Neutrophil (primary cell): ENCODE measurements at regions not wholly inside any gene's neighbourhood (a gene's known extent, or its start where the extent isn't known, plus 50 kb on each side); places are given as distances from the start of the nearest gene placed in this dataset.
"Not testable (repeated sequence)": the region's sequence is repeated elsewhere in the genome, so short reads cannot be mapped to it uniquely, and the experiment has no call there.

Experiments used
- H3K27ac ChIP-seq: fragments of 200-600 bp; sonication (generic); 2 replicates; pipeline ENCODE4 v1.5.1; 2016; ENCODE audit warnings: mild to moderate bottlenecking, moderate library complexity
- H3K27me3 ChIP-seq: fragments of 200-600 bp; sonication (generic); 2 replicates; pipeline ENCODE4 v1.6.0; 2016; ENCODE audit warnings: mild to moderate bottlenecking
- H3K36me3 ChIP-seq: fragments of 200-600 bp; sonication (generic); 2 replicates; pipeline ENCODE4 v1.5.1; 2017
- H3K4me1 ChIP-seq, 2 experiments: fragments of 200-600 bp in 1 of 2; sonication (generic) in 1 of 2; 1 replicate in 1 of 2; 2 replicates in 1 of 2; pipeline versions ENCODE4 v1.5.1 to v1.6.1; 2013 to 2016; ENCODE audit warnings: low read depth in 1 of 2, low read length in 1 of 2, mild to moderate bottlenecking in 1 of 2, moderate library complexity in 1 of 2; ENCODE audit not compliant: control insufficient read depth in 1 of 2, insufficient read depth in 1 of 2
- H3K4me3 ChIP-seq, 2 experiments: fragments of 200-600 bp in 1 of 2; sonication (generic) in 1 of 2; 1 replicate in 1 of 2; 2 replicates in 1 of 2; pipeline ENCODE4 v1.5.1; 2013 to 2016; ENCODE audit warnings: low read depth in 1 of 2, low read length in 1 of 2, mild to moderate bottlenecking in 1 of 2, moderate library complexity in 1 of 2
- H3K9me3 ChIP-seq: fragments of 200-600 bp; sonication (generic); 2 replicates; pipeline ENCODE4 v1.5.1; 2016
- CTCF ChIP-seq: fragments of 200-600 bp; sonication (generic); IDR thresholded peaks from 2 replicates; pipeline ENCODE4 v1.5.1; 2016; ENCODE audit warnings: antibody characterized with exemption

DNA sequence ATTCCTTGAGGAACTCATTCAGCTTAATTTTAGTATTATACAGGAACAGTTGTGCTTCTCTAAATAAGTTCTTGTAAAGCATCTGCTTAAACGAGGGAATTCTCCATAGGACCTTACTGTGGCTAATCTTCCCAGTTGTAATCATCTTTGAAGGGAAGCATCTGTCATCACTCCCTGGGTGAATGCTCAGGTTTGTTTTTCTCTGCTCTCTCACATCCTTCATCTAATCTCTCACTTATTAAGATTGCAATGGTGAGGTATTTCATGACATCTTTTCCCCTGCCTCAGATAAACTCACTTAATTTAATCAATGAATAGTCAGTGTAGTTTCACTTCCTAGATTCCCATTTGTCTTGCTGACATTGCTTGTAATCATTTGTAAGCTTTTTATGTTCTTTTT, 121.8 kb upstream of the ADAMTS3 start:
- no peaks in the 10 kb centered on the region for H3K9me3 ChIP-seq
- no peaks in the 10 kb centered on the region for H3K27me3 ChIP-seq
- H3K27ac ChIP-seq, result no peak overlapping the region
- TF ChIP-seq CTCF, result no peak
- no peaks in the 10 kb centered on the region for H3K4me1 ChIP-seq
- no peak overlapping the region for H3K4me3 ChIP-seq
- no peaks in the 10 kb centered on the region for H3K36me3 ChIP-seq

DNA sequence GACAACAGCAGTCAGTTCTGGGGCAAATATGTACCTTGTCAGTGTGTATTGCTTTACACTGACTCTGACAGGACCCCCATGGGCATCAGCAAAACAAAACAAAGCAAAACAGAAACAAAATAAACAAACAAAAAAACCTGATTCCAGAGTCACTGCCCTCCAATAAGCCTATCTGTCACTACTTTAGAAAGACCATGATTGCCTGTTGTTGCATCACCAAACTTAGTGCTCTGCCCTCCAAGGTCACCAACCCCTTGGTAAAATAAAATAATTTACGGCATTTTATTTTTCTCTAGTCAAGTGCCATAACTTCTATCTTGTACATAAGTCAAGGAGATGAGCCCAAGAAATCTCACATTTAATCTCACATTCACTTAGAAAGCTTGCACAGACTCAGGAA, 120.9 kb upstream of the ADAMTS3 start:
- H3K4me3 ChIP-seq, result no peak overlapping the region
- no peak for TF ChIP-seq CTCF

DNA sequence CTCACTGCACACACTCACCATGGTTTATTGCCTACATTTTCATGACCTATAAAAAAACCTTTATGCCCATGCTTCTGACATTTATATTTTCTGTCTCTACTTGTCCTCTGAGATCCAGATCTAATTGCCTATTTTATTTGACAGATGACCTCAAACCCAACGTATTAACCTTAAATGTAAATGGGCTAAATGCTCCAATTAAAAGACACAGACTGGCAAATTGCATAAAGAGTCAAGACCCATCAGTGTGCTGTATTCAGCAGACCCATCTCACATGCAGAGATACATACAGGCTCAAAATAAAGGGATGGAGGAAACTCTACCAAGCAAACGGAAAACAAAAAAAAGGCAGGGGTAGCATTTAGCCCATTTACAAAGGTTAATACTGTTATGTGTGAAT, 117.4 kb upstream of the ADAMTS3 start:
- H3K4me1 ChIP-seq, H3K27me3 ChIP-seq, H3K4me3 ChIP-seq, H3K9me3 ChIP-seq, H3K36me3 ChIP-seq, H3K27ac ChIP-seq: not testable (repeated sequence)

More for the DNA sequence above, 120.9 kb upstream of the ADAMTS3 start:
- H3K9me3 ChIP-seq, result no peaks in the 10 kb centered on the region
- no peaks in the 10 kb centered on the region for H3K27me3 ChIP-seq
- H3K27ac ChIP-seq, result no peak overlapping the region
- no peaks in the 10 kb centered on the region for H3K36me3 ChIP-seq
- H3K4me1 ChIP-seq, result no peaks in the 10 kb centered on the region

- H3K27me3 ChIP-seq, result no peaks in the 10 kb centered on the region
- TF ChIP-seq CTCF, result no peak
- no peaks in the 10 kb centered on the region for H3K36me3 ChIP-seq
- no peaks in the 10 kb centered on the region for H3K9me3 ChIP-seq
- no peaks in the 10 kb centered on the region for H3K4me1 ChIP-seq
- no peak overlapping the region for H3K4me3 ChIP-seq
- no peak overlapping the region for H3K27ac ChIP-seq
These were observed 110.6 kb upstream of the ADAMTS3 start for GRCh38 chr4:72679666-72680065.

GRCh38 chr4:72677886-72678285, 108.9 kb upstream of the ADAMTS3 start:
- no peaks in the 10 kb centered on the region for H3K4me1 ChIP-seq
- H3K27ac ChIP-seq, result no peak overlapping the region
- no peaks in the 10 kb centered on the region for H3K36me3 ChIP-seq
- no peak overlapping the region for H3K4me3 ChIP-seq
- no peak for TF ChIP-seq CTCF
- no peaks in the 10 kb centered on the region for H3K9me3 ChIP-seq
- H3K27me3 ChIP-seq, result no peaks in the 10 kb centered on the region

- Histone ChIP-seq H3K9me3 (no peaks in the 10 kb centered on the region), H3K27me3 (no peaks in the 10 kb centered on the region), H3K4me1 (no peaks in the 10 kb centered on the region), H3K27ac (no peak overlapping the region), H3K4me3 (no peak overlapping the region), H3K36me3 (no peaks in the 10 kb centered on the region)
- no peak for TF ChIP-seq CTCF
These were observed 108.2 kb upstream of the ADAMTS3 start for GRCh38 chr4:72677265-72677664.
